22Rv1 (cell line): ENCODE measurements at regions not wholly inside any gene's neighbourhood (a gene's known extent, or its start where the extent isn't known, plus 50 kb on each side); places are given as distances from the start of the nearest gene placed in this dataset.

Source experiments
- H3K27ac ChIP-seq: fragments of 450-650 bp; 2 replicates; pipeline ENCODE4 v1.5.1; 2017
- CTCF ChIP-seq: fragments of 450-650 bp; IDR thresholded peaks from 2 replicates; pipeline ENCODE4 v1.5.1; 2017; ENCODE audit warnings: mild to moderate bottlenecking
- ZFX ChIP-seq: fragments of 450-650 bp; IDR thresholded peaks from 2 replicates; pipeline ENCODE4 v1.6.1; 2017; ENCODE audit warnings: antibody characterized with exemption, borderline replicate concordance

- no peak overlapping the region for H3K27ac ChIP-seq
- TF ChIP-seq ZFX (no peak), CTCF (no peak)
Observed at GRCh38 chr13:83702021-83702420, 180.3 kb downstream of the SLITRK1 start.

- TF ChIP-seq CTCF (no peak), ZFX (no peak)
- no peak overlapping the region for H3K27ac ChIP-seq
Observed at GRCh38 chr13:83692800-83693199, 189.5 kb downstream of the SLITRK1 start.

DNA sequence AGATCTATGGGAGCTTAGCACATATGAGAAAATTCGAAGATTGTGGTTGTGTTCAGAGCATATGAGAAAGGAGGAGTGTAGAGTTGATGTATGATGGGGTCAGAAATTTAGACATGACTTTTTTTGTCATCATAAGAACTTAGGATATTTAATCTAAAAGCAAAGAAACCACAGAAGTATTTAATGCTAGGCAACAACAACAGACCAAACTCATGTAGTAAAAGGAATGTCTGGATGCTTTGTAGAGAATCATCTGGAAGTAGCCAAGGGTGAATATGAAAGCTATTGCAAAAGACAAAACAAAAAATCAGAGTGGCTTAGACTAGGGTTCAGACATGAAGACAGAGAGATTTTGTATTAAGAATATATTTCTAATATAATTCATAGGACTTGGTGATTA is 190.3 kb downstream of the SLITRK1 start:
- H3K27ac ChIP-seq, result no peak overlapping the region
- TF ChIP-seq ZFX (no peak), CTCF (no peak)

DNA sequence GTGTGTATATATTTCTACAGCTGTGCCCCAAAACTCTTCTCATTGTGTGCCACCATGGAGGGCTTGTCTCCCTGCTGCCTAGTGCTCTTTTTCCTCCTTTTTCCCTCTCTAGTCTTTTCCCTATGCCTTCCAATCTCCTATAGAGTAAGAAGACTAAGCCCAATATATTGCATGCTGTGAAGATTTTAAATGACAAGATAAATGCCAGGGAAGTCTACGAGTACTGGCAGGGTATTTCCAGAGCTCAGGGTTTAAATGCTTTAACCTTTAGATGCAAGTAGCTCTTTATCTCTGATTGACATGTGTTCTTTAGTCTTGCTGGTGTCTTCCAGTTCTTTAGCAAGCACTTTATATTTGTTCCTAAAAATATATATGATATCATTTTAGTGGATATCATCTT is 200.7 kb downstream of the SLITRK1 start:
- TF ChIP-seq CTCF, result no peak
- H3K27ac ChIP-seq, result no peak overlapping the region

- H3K27ac ChIP-seq, result no peak overlapping the region
- TF ChIP-seq ZFX (no peak), CTCF (no peak)
Observed at GRCh38 chr13:83677985-83678384, 204.3 kb downstream of the SLITRK1 start.

DNA sequence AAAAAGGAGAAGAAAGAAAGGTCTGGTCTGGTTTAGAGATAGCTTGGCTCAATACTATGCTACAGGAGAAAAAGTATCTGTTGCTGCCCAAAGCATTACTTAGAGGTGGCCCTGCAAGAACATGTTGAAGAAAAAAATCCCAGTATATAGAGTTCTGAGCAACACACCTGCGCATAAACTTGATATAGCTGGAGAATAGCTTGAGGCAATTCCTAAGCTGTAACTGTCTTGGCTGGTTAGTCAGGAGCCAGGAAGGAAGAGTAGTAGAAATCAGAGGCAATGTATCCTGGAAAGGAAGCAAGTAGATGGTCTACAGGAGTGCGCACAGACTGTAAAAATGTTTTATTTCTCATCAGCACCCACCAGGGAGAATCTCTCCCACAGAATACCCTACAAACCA is 209.7 kb downstream of the SLITRK1 start:
- TF ChIP-seq ZFX (no peak), CTCF (no peak)
- no peak overlapping the region for H3K27ac ChIP-seq

GRCh38 chr13:83667606-83668005 is 214.7 kb downstream of the SLITRK1 start:
- H3K27ac ChIP-seq, result no peak overlapping the region
- TF ChIP-seq ZFX (no peak), CTCF (no peak)
